ENCODE measurements at regions not wholly inside any gene's neighbourhood (a gene's known extent, or its start where the extent isn't known, plus 50 kb on each side); places are given as distances from the start of the nearest gene placed in this dataset.

DNA sequence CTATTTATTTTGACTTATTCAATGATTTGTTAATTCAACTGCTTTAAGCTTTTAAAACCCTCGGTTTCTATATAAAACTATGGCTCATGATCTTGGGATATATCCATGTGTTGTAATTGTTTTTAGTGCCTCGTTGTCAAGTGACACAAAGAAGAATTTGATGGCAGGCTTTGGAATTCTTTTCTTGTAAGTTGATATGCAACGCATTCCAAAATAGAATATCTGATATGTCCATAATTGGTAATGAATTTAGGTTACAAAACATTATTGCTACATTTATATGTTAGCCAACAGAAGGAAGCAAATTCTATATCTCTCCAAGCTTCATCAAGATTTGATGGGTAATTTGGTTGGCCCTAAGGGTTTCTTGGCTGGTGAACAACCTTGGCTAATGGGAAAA lies 220.4 kb upstream of the RIMS1 start:
- H3K79me2 ChIP-seq (ENCODE audit: insufficient read depth, low read length), result no peaks in the 10 kb centered on the region
- no peaks in the 10 kb centered on the region for H3K9me2 ChIP-seq (replicated peaks; ENCODE audit: low read depth, low read length)
- H2AFZ ChIP-seq (ENCODE audit: low read length), result no peak overlapping the region
- TF ChIP-seq, protein P1, sequence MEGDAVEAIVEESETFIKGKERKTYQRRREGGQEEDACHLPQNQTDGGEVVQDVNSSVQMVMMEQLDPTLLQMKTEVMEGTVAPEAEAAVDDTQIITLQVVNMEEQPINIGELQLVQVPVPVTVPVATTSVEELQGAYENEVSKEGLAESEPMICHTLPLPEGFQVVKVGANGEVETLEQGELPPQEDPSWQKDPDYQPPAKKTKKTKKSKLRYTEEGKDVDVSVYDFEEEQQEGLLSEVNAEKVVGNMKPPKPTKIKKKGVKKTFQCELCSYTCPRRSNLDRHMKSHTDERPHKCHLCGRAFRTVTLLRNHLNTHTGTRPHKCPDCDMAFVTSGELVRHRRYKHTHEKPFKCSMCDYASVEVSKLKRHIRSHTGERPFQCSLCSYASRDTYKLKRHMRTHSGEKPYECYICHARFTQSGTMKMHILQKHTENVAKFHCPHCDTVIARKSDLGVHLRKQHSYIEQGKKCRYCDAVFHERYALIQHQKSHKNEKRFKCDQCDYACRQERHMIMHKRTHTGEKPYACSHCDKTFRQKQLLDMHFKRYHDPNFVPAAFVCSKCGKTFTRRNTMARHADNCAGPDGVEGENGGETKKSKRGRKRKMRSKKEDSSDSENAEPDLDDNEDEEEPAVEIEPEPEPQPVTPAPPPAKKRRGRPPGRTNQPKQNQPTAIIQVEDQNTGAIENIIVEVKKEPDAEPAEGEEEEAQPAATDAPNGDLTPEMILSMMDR (conservative IDR thresholded peaks at IDR 0.05; ENCODE audit: low read length), result no peak
- TF ChIP-seq EZH2phosphoT487 (IDR thresholded peaks at IDR 0.05; ENCODE audit: borderline replicate concordance), result no peak
- H3K4me2 ChIP-seq (ENCODE audit: low read depth, low read length, poor library complexity, severe bottlenecking), result no peak overlapping the region
- H4K20me1 ChIP-seq (ENCODE audit: insufficient read depth, low read length, poor library complexity, severe bottlenecking), result no peaks in the 10 kb centered on the region
- H3K27me3 ChIP-seq (ENCODE audit: insufficient read depth, low read length, poor library complexity, severe bottlenecking), result no peaks in the 10 kb centered on the region
- no peaks in the 10 kb centered on the region for H3K4me1 ChIP-seq (ENCODE audit: insufficient read depth, low read length, poor library complexity, severe bottlenecking)
- H3F3A ChIP-seq (ENCODE audit: low read depth), result no peaks in the 10 kb centered on the region
- no peaks in the 10 kb centered on the region for H3K36me3 ChIP-seq (ENCODE audit: insufficient read depth, low read length)
- no peak overlapping the region for H3K9ac ChIP-seq (ENCODE audit: low read depth, low read length, poor library complexity, severe bottlenecking)
- H3K4me3 ChIP-seq (ENCODE audit: low read length, poor library complexity, severe bottlenecking), result no peak overlapping the region
- no peaks in the 10 kb centered on the region for H3K9me3 ChIP-seq (ENCODE audit: insufficient read depth, low read depth, low read length)

DNA sequence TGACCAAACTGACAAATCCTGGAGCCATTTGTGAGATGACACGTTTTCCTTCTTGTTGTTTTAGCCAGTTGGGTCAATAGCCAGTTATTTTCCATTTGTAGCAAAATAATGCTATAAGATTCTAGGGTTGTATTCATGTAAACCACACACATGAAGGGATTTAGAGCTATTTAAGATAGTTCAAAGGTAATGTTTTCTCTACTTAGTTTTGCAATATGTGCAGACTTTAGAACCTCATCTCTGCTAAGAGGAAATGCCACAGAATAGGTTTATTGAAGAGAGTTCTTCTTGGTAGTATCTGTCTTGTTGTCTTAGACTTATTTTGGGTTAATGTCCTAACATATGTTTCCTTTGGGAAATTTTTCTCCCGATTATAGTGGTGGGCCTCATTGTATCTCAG lies 213.5 kb upstream of the RIMS1 start:
- Histone ChIP-seq H3K9ac (ENCODE audit: low read depth, low read length, poor library complexity, severe bottlenecking) (no peak overlapping the region), H2AFZ (ENCODE audit: low read length) (no peak overlapping the region), H3F3A (ENCODE audit: low read depth) (no peaks in the 10 kb centered on the region), H3K9me3 (ENCODE audit: insufficient read depth, low read depth, low read length) (no peaks in the 10 kb centered on the region), H3K4me3 (ENCODE audit: low read length, poor library complexity, severe bottlenecking) (no peak overlapping the region), H3K36me3 (ENCODE audit: insufficient read depth, low read length) (no peaks in the 10 kb centered on the region), H4K20me1 (ENCODE audit: insufficient read depth, low read length, poor library complexity, severe bottlenecking) (no peaks in the 10 kb centered on the region), H3K4me2 (ENCODE audit: low read depth, low read length, poor library complexity, severe bottlenecking) (no peak overlapping the region), H3K79me2 (ENCODE audit: insufficient read depth, low read length) (no peaks in the 10 kb centered on the region), H3K27me3 (ENCODE audit: insufficient read depth, low read length, poor library complexity, severe bottlenecking) (peaks cover 3% of the 10 kb centered on the region), H3K9me2 (replicated peaks; ENCODE audit: low read depth, low read length) (no peaks in the 10 kb centered on the region), H3K4me1 (ENCODE audit: insufficient read depth, low read length, poor library complexity, severe bottlenecking) (no peaks in the 10 kb centered on the region)
- TF ChIP-seq EZH2phosphoT487 (IDR thresholded peaks at IDR 0.05; ENCODE audit: borderline replicate concordance), result no peak
- TF ChIP-seq, protein P1 (conservative IDR thresholded peaks at IDR 0.05; ENCODE audit: low read length), result no peak

GRCh38 chr6:71675386-71675785 lies 211.0 kb upstream of the RIMS1 start:
- no peaks in the 10 kb centered on the region for H3K4me1 ChIP-seq (ENCODE audit: insufficient read depth, low read length, poor library complexity, severe bottlenecking)
- H3K36me3 ChIP-seq (ENCODE audit: insufficient read depth, low read length), result no peaks in the 10 kb centered on the region
- no peak overlapping the region for H3K9ac ChIP-seq (ENCODE audit: low read depth, low read length, poor library complexity, severe bottlenecking)
- no peak overlapping the region for H3K4me3 ChIP-seq (ENCODE audit: low read length, poor library complexity, severe bottlenecking)
- H3K9me2 ChIP-seq (replicated peaks; ENCODE audit: low read depth, low read length), result no peaks in the 10 kb centered on the region
- no peaks in the 10 kb centered on the region for H3F3A ChIP-seq (ENCODE audit: low read depth)
- H2AFZ ChIP-seq (ENCODE audit: low read length), result no peak overlapping the region
- peaks cover 4% of the 10 kb centered on the region for H3K27me3 ChIP-seq (ENCODE audit: insufficient read depth, low read length, poor library complexity, severe bottlenecking)
- TF ChIP-seq, protein P1 (conservative IDR thresholded peaks at IDR 0.05; ENCODE audit: low read length), result no peak
- no peak for TF ChIP-seq EZH2phosphoT487 (IDR thresholded peaks at IDR 0.05; ENCODE audit: borderline replicate concordance)
- H3K4me2 ChIP-seq (ENCODE audit: low read depth, low read length, poor library complexity, severe bottlenecking), result no peak overlapping the region
- no peaks in the 10 kb centered on the region for H4K20me1 ChIP-seq (ENCODE audit: insufficient read depth, low read length, poor library complexity, severe bottlenecking)
- no peaks in the 10 kb centered on the region for H3K9me3 ChIP-seq (ENCODE audit: insufficient read depth, low read depth, low read length)
- H3K79me2 ChIP-seq (ENCODE audit: insufficient read depth, low read length), result no peaks in the 10 kb centered on the region

Data from Loucy (cell line).